ENCODE measurements at regions not wholly inside any gene's neighbourhood (a gene's known extent, or its start where the extent isn't known, plus 50 kb on each side); places are given as distances from the start of the nearest gene placed in this dataset.

- TF ChIP-seq CTCF (conservative IDR thresholded peaks at IDR 0.05 in 1 of 2, IDR thresholded peaks at IDR 0.05 in 1 of 2; ENCODE audit: extremely low read depth in 1 of 2, insufficient read depth in 1 of 2, low read depth in 1 of 2, low read length in 2 of 2) (no peak), EZH2 (IDR thresholded peaks at IDR 0.05; ENCODE audit: borderline replicate concordance, low read length) (no peak)
Measured at GRCh38 chr6:81552644-81553043, 199.8 kb downstream of the TENT5A start.
